Mesodermal cell (in vitro differentiated cells): ENCODE measurements at regions not wholly inside any gene's neighbourhood (a gene's known extent, or its start where the extent isn't known, plus 50 kb on each side); places are given as distances from the start of the nearest gene placed in this dataset.

Experiments
- H3K27ac ChIP-seq: 2 replicates; pipeline ENCODE4 v1.7.0; 2013; ENCODE audit warnings: mild to moderate bottlenecking, low read depth, low read length, moderate library complexity; ENCODE audit not compliant: severe bottlenecking
- H3K36me3 ChIP-seq: 2 replicates; pipeline ENCODE4 v1.7.1; 2013; ENCODE audit warnings: mild to moderate bottlenecking, low read length, moderate library complexity; ENCODE audit not compliant: control insufficient read depth, insufficient read depth
- H3K4me1 ChIP-seq: one replicate; pipeline ENCODE4 v1.7.1; 2013; ENCODE audit warnings: mild to moderate bottlenecking, low read length; ENCODE audit not compliant: insufficient read depth, control insufficient read depth, poor library complexity, severe bottlenecking
- H3K4me3 ChIP-seq: 2 replicates; pipeline ENCODE4 v1.7.0; 2013; ENCODE audit warnings: low read length, control low read depth, mild to moderate bottlenecking; ENCODE audit not compliant: insufficient read depth, poor library complexity, severe bottlenecking; ENCODE audit errors: extremely low read depth
- H3K9me3 ChIP-seq: 2 replicates; pipeline ENCODE4 v1.7.1; 2013; ENCODE audit warnings: mild to moderate bottlenecking, low read length, moderate library complexity; ENCODE audit not compliant: control insufficient read depth
- WGBS, 2 experiments: methylation state at CpG; one replicate each; pipeline ENCODE4 v1.1.5; 2013; ENCODE audit warnings: missing lambda C conversion rate in 2 of 2; ENCODE audit not compliant: insufficient coverage in 2 of 2; 5-methylcytosine and 5-hydroxymethylcytosine counted together

DNA sequence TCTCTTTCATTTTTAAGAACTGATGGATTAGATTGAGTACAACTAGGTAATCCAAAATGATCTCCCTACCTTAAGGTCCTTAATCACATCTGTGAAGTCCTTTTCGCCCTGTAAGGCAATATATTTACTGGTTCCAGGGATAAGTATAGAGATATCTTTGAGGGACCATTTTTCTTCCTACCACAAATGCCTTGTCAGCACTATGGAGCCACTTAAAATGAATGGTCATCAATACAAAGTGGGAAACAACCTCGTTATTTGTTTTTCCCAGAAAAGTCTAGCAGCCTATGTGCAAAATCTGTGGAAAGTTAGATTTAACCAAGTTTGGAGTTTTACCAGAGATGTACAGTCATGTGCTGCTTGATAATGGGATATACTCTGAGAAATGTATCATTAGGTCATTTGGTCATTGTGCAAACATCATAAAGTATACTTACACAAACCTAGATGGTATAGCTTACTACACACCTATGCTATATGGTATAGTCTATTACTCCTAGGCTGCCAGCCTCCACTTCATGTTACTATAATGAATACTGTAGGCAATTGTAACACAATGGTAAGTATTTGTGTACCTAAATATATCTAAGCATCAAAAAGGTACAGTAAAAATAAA, 366.2 kb upstream of the TMEM229A start:
- no peaks in the 10 kb centered on the region for H3K4me1 ChIP-seq
- H3K4me3 ChIP-seq = no peak overlapping the region
- WGBS, 2 experiments = 90 to 100% methylated on average over 1 of the region's 2 CpGs
- no peaks in the 10 kb centered on the region for H3K9me3 ChIP-seq
- H3K27ac ChIP-seq = no peak overlapping the region
- H3K36me3 ChIP-seq = no peaks in the 10 kb centered on the region

DNA sequence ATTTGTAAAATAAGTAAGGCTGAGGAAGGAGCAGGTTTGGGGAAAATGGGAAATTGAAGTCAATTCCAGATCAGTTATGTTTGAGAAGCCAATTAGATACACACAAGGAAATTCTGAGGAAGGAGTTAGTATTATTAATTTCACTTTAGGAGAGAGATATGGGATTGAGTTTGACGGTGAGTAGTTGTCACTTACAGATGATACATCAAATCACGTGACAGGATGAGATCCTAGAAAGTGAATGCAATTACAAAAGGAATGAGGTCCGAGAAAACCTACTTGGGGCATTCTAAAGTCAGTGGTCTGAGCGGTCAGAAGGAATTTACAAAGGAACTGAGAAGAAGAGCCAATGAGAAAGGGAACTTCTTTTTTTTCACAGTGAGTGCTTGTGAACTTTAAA, 364.3 kb upstream of the TMEM229A start:
- no peaks in the 10 kb centered on the region for H3K9me3 ChIP-seq
- no peak overlapping the region for H3K4me3 ChIP-seq
- H3K36me3 ChIP-seq = no peaks in the 10 kb centered on the region
- no peaks in the 10 kb centered on the region for H3K4me1 ChIP-seq
- WGBS, 2 experiments = 83 to 95% methylated on average over 4 of the region's 4 CpGs
- no peak overlapping the region for H3K27ac ChIP-seq

DNA sequence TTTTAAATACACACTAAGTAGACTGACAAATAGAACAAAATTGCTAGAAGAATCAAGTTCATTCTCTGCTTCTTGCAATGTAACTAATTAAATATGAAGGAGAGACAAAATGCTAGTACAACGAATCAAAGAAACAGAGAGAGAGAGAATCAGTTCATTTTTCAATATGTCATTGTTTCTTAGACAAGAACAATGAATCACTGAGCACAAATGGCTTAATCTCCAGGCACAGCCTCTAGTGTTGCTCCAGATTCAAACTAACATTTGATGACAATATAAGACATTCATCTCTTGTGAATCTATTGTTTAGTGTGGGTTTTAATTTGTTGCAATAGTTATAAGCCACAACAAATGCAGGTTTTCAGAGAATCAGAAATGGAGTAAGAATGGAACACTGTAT, 357.4 kb upstream of the TMEM229A start:
- WGBS, 2 experiments = no CpG with 5 or more reads among the region's 1 CpG
- H3K9me3 ChIP-seq = no peaks in the 10 kb centered on the region
- H3K4me1 ChIP-seq = no peaks in the 10 kb centered on the region
- H3K27ac ChIP-seq = no peak overlapping the region
- H3K36me3 ChIP-seq = no peaks in the 10 kb centered on the region
- H3K4me3 ChIP-seq = no peak overlapping the region

DNA sequence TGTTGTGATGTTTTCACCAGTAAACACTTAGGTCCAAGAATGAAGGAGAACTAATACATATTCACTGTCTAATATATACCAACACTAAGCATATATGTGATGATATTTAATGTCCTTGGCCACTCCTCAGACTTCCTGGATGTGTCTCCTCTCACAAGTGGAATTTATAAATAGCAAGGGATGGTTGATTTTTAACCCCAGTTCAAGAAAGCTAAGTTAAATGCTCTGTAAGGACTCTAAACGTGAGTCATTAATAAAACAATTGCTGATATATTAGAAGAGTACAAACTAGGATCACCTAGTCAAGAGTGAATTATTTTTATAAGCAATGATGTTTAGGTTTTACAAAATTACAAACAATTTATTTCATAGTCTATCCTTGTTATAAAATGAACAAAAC, 355.9 kb upstream of the TMEM229A start:
- H3K9me3 ChIP-seq = no peaks in the 10 kb centered on the region
- no peaks in the 10 kb centered on the region for H3K4me1 ChIP-seq
- no CpG with 5 or more reads among the region's 1 CpG for WGBS, 2 experiments
- no peak overlapping the region for H3K4me3 ChIP-seq
- no peak overlapping the region for H3K27ac ChIP-seq
- no peaks in the 10 kb centered on the region for H3K36me3 ChIP-seq

DNA sequence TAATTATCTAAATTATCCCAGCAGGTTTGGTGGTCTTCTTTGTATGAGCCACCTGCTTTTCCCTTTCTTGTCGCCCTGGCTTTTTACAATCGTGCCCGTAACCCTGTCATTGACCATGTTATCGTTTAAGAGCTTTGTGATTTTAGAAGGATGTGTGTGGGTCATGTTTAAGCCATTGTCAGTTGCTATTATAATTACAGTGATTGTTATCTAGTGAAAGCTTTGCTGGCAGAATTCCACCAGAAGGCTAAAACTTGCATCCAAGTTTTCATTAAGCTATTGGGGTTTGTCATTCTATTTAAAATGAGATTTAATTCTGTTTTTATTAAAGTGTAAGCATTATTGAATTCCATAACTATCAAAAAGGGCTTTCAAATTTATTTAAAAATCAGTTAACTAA, 354.2 kb upstream of the TMEM229A start:
- WGBS, 2 experiments = 97% methylated on average over 3 of the region's 4 CpGs; no CpG with 5 or more reads in 1 of the 2 experiments
- no peak overlapping the region for H3K4me3 ChIP-seq
- no peak overlapping the region for H3K27ac ChIP-seq
- H3K36me3 ChIP-seq = no peaks in the 10 kb centered on the region
- no peaks in the 10 kb centered on the region for H3K9me3 ChIP-seq
- no peaks in the 10 kb centered on the region for H3K4me1 ChIP-seq

DNA sequence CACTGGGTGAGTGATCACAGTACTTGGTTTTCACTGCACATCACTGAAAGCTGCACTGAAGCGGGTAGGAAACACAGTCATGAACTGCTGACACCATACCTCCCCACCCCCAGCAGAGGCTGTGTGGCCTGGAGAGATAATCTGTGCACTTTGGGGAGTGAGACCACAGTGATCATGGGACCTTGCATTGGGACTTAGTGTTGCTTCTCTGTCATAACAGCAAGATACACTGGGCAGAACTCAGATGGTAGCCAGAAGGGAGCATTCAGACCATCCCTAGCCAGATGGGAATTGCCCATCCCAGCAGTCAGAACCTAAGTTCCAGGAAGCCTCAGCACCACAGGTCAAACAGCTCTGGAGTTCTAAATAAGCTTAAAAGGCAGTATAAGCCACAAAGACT, 346.4 kb upstream of the TMEM229A start:
- no peaks in the 10 kb centered on the region for H3K9me3 ChIP-seq
- WGBS, 2 experiments = no CpG with 5 or more reads among the region's 1 CpG
- no peaks in the 10 kb centered on the region for H3K4me1 ChIP-seq
- no peaks in the 10 kb centered on the region for H3K36me3 ChIP-seq
- H3K27ac ChIP-seq = no peak overlapping the region
- H3K4me3 ChIP-seq = no peak overlapping the region

- 69 to 80% methylated on average over 1 to 2 of the region's 4 CpGs for WGBS, 2 experiments
These were observed 343.2 kb upstream of the TMEM229A start for GRCh38 chr7:124376111-124376510.

DNA sequence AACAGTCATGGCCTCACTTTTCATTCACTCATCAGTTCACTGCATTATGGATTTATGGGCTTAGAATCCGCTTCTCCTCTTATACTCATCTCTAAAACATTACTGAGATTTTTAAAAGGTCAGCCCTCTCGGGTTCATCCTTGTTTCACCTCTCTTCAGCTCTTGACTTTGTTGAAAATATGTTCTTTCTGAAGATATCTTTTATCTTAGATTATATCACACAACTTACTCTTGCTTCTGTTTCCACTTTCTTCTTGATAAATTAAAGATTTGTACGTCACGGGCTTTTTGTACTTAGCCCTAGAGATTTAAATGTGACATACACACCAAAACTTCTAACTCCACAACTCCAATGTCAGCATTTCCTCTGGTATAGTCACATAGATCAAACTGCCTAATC, 342.5 kb upstream of the TMEM229A start:
- 95 to 100% methylated on average over 2 to 3 of the region's 4 CpGs for WGBS, 2 experiments
- Histone ChIP-seq H3K4me3 (no peak overlapping the region), H3K4me1 (no peaks in the 10 kb centered on the region), H3K36me3 (no peaks in the 10 kb centered on the region), H3K9me3 (no peaks in the 10 kb centered on the region), H3K27ac (no peak overlapping the region)

More at GRCh38 chr7:124376111-124376510, 343.2 kb upstream of the TMEM229A start:
- no peaks in the 10 kb centered on the region for H3K9me3 ChIP-seq
- no peaks in the 10 kb centered on the region for H3K36me3 ChIP-seq
- H3K4me1 ChIP-seq = no peaks in the 10 kb centered on the region
- no peak overlapping the region for H3K4me3 ChIP-seq
- no peak overlapping the region for H3K27ac ChIP-seq

DNA sequence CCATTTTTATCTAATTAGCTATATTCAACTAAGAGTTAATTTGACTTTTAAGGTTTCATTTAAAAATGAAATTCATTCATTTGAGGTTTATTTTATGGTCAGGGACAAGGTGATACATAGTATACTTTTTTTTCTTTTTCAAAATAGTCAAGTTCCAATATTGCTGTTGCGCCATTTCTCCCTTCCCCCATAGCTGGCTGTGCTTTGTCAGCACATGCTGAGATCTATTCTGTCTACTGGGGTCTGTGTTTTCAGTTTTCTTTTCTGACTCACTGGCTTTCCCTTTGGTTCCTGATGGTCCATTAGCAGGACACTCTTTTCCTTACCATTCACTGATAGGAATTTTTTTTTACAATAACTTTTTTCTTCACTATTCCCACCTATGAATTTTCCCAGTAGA, 336.4 kb upstream of the TMEM229A start:
- H3K27ac ChIP-seq = no peak overlapping the region
- no peaks in the 10 kb centered on the region for H3K4me1 ChIP-seq
- WGBS, 2 experiments = 67% methylated on average over 1 of the region's 1 CpG; no CpG with 5 or more reads in 1 of the 2 experiments
- no peak overlapping the region for H3K4me3 ChIP-seq
- H3K9me3 ChIP-seq = no peaks in the 10 kb centered on the region
- no peaks in the 10 kb centered on the region for H3K36me3 ChIP-seq

DNA sequence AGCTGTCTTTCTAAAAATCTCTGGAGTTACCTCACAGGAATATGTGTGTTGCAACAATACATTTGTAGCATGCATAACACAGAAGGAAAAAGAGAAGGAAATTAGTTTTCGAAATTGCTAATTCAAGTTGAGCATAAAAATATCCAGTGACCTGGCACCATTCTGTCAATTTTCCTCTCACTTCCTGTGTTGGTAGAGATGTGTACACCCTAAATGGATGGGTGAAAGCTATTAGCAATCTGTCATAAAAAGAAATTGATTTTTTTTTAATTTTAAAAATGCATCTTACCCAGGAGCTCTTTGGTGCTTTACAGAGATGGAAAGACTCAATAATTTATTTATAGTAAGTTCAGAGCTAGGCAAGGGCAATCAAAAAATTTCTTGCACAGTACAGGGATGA, 333.3 kb upstream of the TMEM229A start:
- Histone ChIP-seq H3K4me3 (no peak overlapping the region), H3K4me1 (no peaks in the 10 kb centered on the region), H3K36me3 (no peaks in the 10 kb centered on the region), H3K9me3 (peaks cover under 1% of the 10 kb centered on the region), H3K27ac (no peak overlapping the region)
- WGBS, 2 experiments = 100% methylated on average over 1 of the region's 1 CpG; no CpG with 5 or more reads in 1 of the 2 experiments

DNA sequence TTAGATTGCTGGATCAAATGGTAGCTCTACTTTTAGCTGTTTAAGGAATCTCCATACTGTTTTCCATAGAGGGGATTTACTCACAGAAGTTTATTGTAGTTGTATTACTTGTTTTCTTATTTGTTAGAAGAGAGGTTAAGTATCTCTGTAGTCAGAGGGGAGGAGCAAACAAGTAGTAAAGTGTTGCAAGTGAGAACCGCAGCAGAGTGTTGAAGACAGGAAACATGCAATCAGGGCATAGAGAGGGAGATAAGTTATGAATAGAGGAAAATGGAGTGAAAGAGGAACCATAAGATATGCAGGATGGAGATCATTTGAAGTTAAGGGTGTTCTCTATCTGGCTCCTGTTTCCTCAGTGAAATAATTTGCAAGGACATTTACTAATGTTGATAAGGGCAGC, 331.4 kb upstream of the TMEM229A start:
- Histone ChIP-seq H3K9me3 (peaks cover 4% of the 10 kb centered on the region), H3K4me3 (no peak overlapping the region), H3K4me1 (no peaks in the 10 kb centered on the region), H3K27ac (no peak overlapping the region), H3K36me3 (no peaks in the 10 kb centered on the region)
- 83 to 100% methylated on average over 1 of the region's 1 CpG for WGBS, 2 experiments
